DND-41 (cell line): ENCODE measurements at regions not wholly inside any gene's neighbourhood (a gene's known extent, or its start where the extent isn't known, plus 50 kb on each side); places are given as distances from the start of the nearest gene placed in this dataset.

Experiments used
- CTCF ChIP-seq: IDR thresholded peaks from 2 replicates; pipeline ENCODE4 v1.5.1; 2012; ENCODE audit warnings: borderline replicate concordance, low read length, moderate library complexity, mild to moderate bottlenecking; ENCODE audit not compliant: poor library complexity, severe bottlenecking; ENCODE audit errors: extremely low read depth
- EZH2 ChIP-seq: IDR thresholded peaks from 3 replicates; pipeline ENCODE4 v1.6.1; 2012; ENCODE audit warnings: borderline replicate concordance, low read depth, mild to moderate bottlenecking, moderate library complexity, low read length, inconsistent platforms; ENCODE audit not compliant: severe bottlenecking

- TF ChIP-seq CTCF (peak; percentile 8), EZH2 (no peak)
Observed at GRCh38 chr11:106224172-106224571, 146.7 kb downstream of the AASDHPPT start.
